Activated CD4-positive, alpha-beta T cell treated with anti-CD3 and anti-CD28 coated beads, Interleukin-10, Interleukin-2, amounts not matched to agents 100 ng/mL and 50 ng/mL, durations not matched to agents 16 hours and 8 hours (primary cell): ENCODE measurements at regions not wholly inside any gene's neighbourhood (a gene's known extent, or its start where the extent isn't known, plus 50 kb on each side); places are given as distances from the start of the nearest gene placed in this dataset.

ENCODE experiments used
- DNase-seq: peaks from one replicate; pipeline ENCODE4 v3.0.0-alpha.2; 2020

GRCh38 chr14:38125481-38126037 is 82.1 kb upstream of the SSTR1 start:
- no peak for DNase-seq

GRCh38 chr14:38127356-38127755 is 80.3 kb upstream of the SSTR1 start:
- no peak for DNase-seq

- no peak for DNase-seq
Observed at GRCh38 chr14:38127784-38128183, 79.9 kb upstream of the SSTR1 start.

GRCh38 chr14:38128640-38129039 is 79.1 kb upstream of the SSTR1 start:
- no peak for DNase-seq

DNA sequence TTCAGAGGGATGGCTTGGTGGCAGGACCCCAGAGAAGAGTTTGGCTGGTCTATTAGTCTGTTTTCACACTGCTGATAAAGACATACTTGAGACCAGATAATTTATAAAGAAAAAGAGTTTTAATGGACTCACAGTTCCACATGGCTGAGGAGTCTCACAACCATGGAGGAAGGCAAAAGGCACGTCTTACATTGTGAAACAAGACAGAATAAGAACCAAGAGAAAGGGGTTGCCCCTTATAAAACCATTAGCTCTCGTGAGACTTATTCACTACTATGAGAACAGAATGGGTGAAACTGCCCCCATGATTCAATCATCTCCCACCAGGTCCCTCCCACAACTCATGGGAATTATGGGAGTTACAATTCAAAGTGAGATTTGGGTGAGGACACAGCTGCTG is 78.5 kb upstream of the SSTR1 start:
- DNase-seq = no peak

- peak; percentile 34 for DNase-seq
Observed at GRCh38 chr14:38129705-38130104, 78.0 kb upstream of the SSTR1 start.

DNA sequence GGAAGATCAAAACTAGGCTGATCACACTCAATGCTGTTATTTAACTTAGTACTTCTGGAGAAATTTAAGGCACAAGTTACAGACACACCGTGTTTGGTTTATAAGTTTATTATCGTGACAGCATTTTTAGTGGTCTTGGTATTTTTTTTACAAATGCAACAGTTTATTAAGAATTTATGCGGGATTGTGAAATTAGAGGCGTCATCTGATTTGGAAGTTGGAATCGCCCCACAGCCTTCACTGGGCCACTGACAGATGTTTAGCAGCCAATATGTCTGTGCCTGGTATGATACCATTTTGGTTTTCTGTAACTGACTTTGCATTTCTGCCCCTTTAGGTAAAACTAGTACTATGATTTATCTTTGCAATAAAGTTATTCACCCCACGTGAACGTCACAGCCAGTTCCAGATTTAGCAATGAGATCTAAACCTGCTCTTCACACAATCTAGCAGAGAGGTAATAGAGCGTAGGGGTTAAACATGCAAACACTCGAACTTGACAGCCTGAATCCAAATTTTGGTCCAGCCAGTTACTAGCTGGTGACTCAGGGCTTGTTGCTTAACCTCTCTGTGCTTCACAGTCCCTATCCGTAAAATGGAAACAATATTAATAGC is 73.2 kb upstream of the SSTR1 start:
- DNase-seq = no peak

DNA sequence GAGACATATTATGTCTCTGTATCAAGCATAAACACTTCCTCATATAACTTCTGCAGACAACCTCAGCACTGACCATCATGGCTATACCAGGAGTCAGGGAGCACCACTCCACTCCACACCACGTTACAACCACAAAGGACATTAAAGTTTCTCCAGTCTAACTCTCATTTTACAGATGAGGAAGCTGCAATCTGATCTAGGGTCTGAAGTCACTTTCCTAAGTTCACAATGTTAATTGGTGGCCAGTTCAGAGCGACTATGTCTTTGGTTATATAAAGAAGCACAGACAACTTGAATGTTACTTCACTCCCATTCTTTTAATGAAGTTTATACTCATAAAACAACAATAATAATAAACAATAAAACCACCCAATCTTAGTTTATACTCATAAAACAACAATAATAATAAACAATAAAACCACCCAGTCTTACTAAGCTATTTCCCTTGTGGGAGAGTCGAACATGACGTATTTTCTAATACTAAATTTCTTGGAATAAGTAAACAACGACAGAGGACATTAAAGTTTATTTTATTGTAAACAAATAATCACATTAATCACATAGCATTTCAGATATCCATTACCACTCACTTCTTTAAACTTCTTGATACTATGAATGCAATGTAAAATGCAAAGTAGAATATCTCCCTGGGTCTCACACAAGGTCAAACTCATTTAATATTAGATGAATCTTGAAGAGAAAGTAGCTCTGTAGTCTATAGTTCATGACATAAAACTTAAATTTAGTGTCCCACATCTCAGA is 72.4 kb upstream of the SSTR1 start:
- no peak for DNase-seq

- no peak for DNase-seq
Observed at GRCh38 chr14:38137005-38137404, 70.7 kb upstream of the SSTR1 start.

DNA sequence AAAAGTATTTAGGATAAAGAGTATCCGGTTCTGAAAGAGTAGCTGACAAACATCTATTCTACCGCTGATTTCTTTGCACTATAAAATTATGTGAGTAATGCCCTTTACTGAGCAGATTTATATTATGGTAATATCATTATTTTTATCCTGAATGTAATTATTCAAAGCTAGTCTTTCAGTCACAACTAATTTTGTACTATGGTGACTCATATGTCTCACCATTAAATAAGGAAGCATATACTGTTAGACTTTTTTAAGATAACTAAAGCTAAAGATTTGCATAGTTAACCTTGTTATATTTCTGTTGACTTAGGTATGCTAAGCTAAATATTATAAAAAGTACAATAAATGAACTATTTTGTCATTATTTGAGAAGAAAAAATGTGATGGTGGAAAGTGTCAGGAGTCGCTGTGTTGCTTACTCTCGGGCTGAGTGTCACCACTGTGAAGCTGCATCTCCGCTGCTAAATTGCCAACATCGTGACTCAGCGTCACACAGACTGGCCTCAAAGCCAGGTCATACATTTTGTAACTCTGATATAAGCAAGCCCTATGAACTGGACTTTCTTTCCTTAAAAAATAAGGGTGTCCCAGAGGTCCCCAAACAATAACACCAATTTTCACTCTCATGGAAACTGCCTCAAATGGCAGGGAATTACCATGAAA is 69.1 kb upstream of the SSTR1 start:
- DNase-seq = no peak

- DNase-seq = no peak
Observed at GRCh38 chr14:38139926-38140325, 67.8 kb upstream of the SSTR1 start.

- no peak for DNase-seq
Observed at GRCh38 chr14:38143170-38143569, 64.5 kb upstream of the SSTR1 start.

DNA sequence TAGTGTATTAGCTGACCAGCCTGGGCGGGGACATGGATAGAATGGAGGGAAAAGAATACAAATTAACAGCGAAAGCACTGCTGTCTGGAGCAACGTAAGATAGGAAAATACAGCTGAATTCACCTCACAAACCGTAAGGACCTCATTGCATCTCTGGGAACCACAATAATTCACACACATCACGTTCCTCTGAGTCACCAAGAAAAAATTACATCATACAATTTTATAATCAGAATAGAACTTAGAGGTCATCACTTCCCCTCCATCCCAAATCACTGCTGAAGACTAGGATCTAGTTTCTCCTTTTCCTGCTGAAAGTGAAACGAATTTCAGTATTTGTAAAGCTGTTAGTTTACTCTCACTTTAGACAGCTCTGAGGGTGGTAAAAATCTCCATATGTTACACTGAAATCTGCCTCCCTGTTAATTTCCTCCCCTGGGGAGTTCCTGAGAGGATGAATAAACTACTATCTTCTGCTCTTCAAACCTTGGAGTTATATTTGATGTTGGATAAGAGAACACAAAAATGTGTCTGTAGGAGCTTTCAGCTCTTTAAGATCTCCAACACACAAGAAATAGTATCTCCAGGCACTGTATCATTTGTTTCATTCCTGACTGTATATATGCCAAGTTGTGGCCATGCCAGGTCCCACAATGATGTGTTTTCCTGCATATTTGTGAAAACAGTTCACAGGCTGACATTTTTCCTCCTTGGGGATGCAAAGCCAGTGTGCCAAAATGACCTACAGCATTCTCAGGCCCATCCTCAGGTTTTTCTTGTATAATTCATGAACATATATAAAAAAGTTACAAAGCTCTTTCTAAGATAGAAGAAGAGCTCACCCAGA is 63.8 kb upstream of the SSTR1 start:
- DNase-seq = no peak

- no peak for DNase-seq
Observed at GRCh38 chr14:38145142-38145541, 62.6 kb upstream of the SSTR1 start.

- no peak for DNase-seq
Observed at GRCh38 chr14:38150075-38150474, 57.6 kb upstream of the SSTR1 start.
